ENCODE measurements at regions not wholly inside any gene's neighbourhood (a gene's known extent, or its start where the extent isn't known, plus 50 kb on each side); places are given as distances from the start of the nearest gene placed in this dataset.
A peak's percentile ranks its signal among the peaks of the same experiment; 100 is the strongest.

DNA sequence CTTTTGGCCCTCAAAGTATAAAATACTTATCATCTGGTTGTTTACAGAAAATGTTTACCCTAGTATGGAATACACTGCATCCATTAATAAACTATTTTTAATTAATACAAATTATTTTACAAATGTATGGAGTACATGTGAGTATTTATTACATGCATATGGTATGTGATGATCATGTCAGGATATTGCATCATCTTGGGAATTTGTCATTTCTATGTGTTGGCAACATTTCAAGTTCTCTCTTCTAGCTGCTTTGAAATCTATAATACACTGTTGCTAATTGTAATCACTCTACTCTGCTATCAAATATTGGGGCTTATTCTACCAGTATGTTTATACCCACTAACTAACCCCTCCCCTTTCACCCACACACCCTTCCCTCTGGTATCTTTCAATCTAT lies 103.9 kb upstream of the THSD7A start:
- DNase-seq, result no peak
- no peaks in the 10 kb centered on the region for H3K27me3 ChIP-seq
- no peak for TF ChIP-seq EP300 (IDR thresholded peaks at IDR 0.05)
- TF ChIP-seq CTCF (IDR thresholded peaks at IDR 0.05), result no peak
- TF ChIP-seq POLR2A (IDR thresholded peaks at IDR 0.05), result no peak
- H3K36me3 ChIP-seq, result no peaks in the 10 kb centered on the region
- no peaks in the 10 kb centered on the region for H3K9me3 ChIP-seq
- H3K27ac ChIP-seq, result no peak overlapping the region
- intact Hi-C loops (cut with DNase I), result no loop called here
- no peaks in the 10 kb centered on the region for H3K4me1 ChIP-seq (ENCODE audit: insufficient read depth)
- no peak overlapping the region for H3K4me3 ChIP-seq

DNA sequence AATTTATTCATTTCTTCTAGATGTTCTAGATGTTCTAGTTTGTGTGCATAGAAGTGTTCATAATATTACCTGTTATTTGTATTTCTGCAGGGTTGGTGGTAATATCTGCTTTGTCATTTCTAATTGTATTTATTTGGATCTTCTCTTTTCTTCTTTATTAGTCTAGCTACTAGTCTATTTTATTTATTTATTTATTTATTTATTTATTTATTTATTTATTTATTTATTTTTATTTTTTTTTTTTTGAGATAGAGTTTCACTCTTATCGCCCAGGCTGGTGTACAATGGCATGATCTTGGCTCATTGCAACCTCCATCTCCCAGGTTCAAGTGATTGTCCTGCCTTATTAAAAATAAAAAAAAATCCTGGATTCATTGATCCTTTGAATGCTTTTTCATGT lies 114.8 kb upstream of the THSD7A start:
- no peak for TF ChIP-seq CTCF (IDR thresholded peaks at IDR 0.05)
- no peak for TF ChIP-seq POLR2A (IDR thresholded peaks at IDR 0.05)
- no peak for TF ChIP-seq EP300 (IDR thresholded peaks at IDR 0.05)
- intact Hi-C loops (cut with DNase I), result no loop called here
- Histone ChIP-seq H3K4me3 (no peak overlapping the region), H3K27ac (no peak overlapping the region), H3K9me3 (no peaks in the 10 kb centered on the region), H3K27me3 (no peaks in the 10 kb centered on the region), H3K4me1 (ENCODE audit: insufficient read depth) (no peaks in the 10 kb centered on the region), H3K36me3 (no peaks in the 10 kb centered on the region)
- no peak for DNase-seq
- WGBS, 3 donors, result 92 to 100% (median 96%) methylated on average over 1 of the region's 1 CpG

DNA sequence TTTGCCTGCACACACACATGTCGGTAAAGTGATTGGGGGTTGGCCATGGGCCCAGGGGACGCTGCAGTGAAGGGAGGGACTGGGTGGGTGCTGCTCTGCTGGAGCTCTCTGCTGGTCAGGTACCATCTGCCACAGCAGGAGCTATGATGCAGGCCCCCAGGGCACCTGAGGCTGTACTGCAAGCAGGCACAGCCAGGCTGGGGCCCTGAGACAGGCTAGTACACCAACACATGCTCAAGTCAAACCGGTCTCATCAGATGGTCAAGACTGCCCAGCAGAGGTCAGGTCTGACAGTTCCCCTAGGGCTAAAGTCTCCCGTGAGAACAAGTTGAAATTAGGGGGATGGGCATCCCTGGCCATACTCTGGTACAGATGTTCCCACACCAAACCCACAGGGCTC lies 118.3 kb upstream of the THSD7A start:
- H3K27me3 ChIP-seq, result no peaks in the 10 kb centered on the region
- intact Hi-C loops (cut with DNase I), result no loop called here
- TF ChIP-seq CTCF (IDR thresholded peaks at IDR 0.05) (no peak), EP300 (IDR thresholded peaks at IDR 0.05) (no peak), POLR2A (IDR thresholded peaks at IDR 0.05) (no peak)

DNA sequence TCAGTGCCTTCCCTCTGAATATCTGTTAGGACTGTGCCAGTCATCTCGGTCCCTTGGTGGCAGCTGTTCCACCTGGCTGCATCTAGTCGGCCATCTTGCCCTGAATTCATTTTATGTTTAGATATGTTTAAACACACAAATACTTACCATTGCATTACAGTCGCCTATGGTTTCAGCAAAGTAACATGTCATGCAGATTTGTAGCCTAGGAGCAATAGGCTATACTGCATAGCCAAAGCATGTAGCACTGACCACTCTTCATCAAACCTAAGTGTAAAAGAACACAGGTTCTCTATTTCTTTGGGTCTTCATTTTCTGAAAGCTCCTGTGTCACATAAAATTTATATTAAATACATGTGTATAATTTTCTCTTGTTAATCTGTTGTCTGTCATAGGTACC lies 118.9 kb upstream of the THSD7A start:
- no peak for DNase-seq
- Histone ChIP-seq H3K4me3 (no peak overlapping the region), H3K27ac (no peak overlapping the region), H3K36me3 (no peaks in the 10 kb centered on the region), H3K27me3 (no peaks in the 10 kb centered on the region), H3K9me3 (no peaks in the 10 kb centered on the region), H3K4me1 (ENCODE audit: insufficient read depth) (no peaks in the 10 kb centered on the region)
- WGBS, 3 donors, result 90 to 94% (median 92%) methylated on average over 3 of the region's 3 CpGs
- intact Hi-C loops (cut with DNase I), result no loop called here
- TF ChIP-seq CTCF (IDR thresholded peaks at IDR 0.05) (no peak), EP300 (IDR thresholded peaks at IDR 0.05) (no peak), POLR2A (IDR thresholded peaks at IDR 0.05) (no peak)

More for the DNA sequence above, 118.3 kb upstream of the THSD7A start:
- no peaks in the 10 kb centered on the region for H3K36me3 ChIP-seq
- H3K4me3 ChIP-seq, result no peak overlapping the region
- no peaks in the 10 kb centered on the region for H3K9me3 ChIP-seq
- no peak overlapping the region for H3K27ac ChIP-seq
- peak in 1 of 5 donors; percentile 12 for DNase-seq
- 78 to 86% (median 83%) methylated on average over 4 of the region's 4 CpGs for WGBS, 3 donors
- no peaks in the 10 kb centered on the region for H3K4me1 ChIP-seq (ENCODE audit: insufficient read depth)

DNA sequence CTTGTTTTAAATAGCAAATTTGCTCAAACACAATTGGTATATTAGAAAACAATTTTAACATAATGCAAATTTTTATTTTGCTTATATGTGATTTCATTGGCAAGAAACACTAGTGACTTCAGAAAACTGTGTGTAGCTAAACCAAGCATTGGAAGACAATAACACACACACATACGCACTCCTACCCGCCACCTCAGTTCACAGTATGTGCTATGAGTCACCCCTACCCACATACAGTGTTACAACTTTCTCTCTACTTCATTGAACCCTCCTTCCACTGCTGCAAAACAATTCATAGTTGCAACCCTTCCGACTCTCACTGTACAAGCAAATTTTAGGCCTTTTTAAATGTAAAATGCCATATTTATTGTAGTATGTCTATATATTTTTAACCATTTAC lies 119.9 kb upstream of the THSD7A start:
- Histone ChIP-seq H3K4me1 (ENCODE audit: insufficient read depth) (no peaks in the 10 kb centered on the region), H3K36me3 (no peaks in the 10 kb centered on the region), H3K4me3 (no peak overlapping the region), H3K27ac (no peak overlapping the region), H3K27me3 (no peaks in the 10 kb centered on the region), H3K9me3 (no peaks in the 10 kb centered on the region)
- 77 to 93% (median 86%) methylated on average over 3 of the region's 3 CpGs for WGBS, 3 donors
- intact Hi-C loops (cut with DNase I), result no loop called here
- no peak for DNase-seq
- TF ChIP-seq CTCF (IDR thresholded peaks at IDR 0.05) (no peak), EP300 (IDR thresholded peaks at IDR 0.05) (no peak), POLR2A (IDR thresholded peaks at IDR 0.05) (no peak)

All from ovary (tissue), 7 donors.